ENCODE measurements at regions not wholly inside any gene's neighbourhood (a gene's known extent, or its start where the extent isn't known, plus 50 kb on each side); places are given as distances from the start of the nearest gene placed in this dataset.
"Not testable (repeated sequence)": the region's sequence is repeated elsewhere in the genome, so short reads cannot be mapped to it uniquely, and the experiment has no call there.

GRCh38 chr1:21385022-21385421 is 54.9 kb upstream of the NBPF3 start:
- DNase-seq (ENCODE audit: extremely low read depth in 1 of 2, low read depth in 1 of 2) = no peak

GRCh38 chr1:21384620-21385019 is 55.3 kb upstream of the NBPF3 start:
- no peak for DNase-seq (ENCODE audit: extremely low read depth in 1 of 2, low read depth in 1 of 2)

DNA sequence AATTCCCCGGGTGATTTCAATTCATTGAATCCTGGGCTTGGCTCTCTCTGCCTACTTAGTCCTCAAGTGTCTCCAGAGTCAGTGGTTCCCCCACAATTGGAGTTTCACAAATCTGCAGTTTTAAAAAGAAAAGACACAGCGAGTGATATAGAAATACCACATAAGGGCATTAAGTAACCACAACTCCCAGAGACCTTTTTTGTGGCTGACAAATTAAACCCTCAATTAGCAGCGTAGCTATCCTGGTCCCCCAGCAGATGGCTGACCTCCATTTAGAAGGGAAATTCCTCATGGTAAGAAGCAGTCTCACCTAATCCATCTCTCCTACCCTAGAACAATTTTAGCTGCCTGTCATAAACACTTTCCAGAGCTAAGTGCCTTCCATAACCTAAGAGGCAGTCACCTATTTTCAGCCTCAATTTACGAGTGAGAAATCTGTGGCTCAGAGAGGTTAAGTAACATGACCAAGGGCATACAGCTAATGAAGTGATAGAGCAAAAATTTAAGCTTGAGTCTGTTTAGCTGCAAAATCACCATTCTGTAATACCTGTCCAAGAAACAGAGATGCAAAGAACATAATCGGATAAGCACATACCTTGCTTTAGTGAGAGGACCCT is 56.0 kb upstream of the NBPF3 start:
- no peak for DNase-seq (ENCODE audit: extremely low read depth in 1 of 2, low read depth in 1 of 2)

GRCh38 chr1:21381354-21381753 is 58.6 kb upstream of the NBPF3 start:
- DNase-seq (ENCODE audit: extremely low read depth in 1 of 2, low read depth in 1 of 2) = no peak

- DNase-seq (ENCODE audit: extremely low read depth in 1 of 2, low read depth in 1 of 2) = not testable (repeated sequence)
These were observed 59.8 kb upstream of the NBPF3 start for GRCh38 chr1:21380147-21380546.

DNA sequence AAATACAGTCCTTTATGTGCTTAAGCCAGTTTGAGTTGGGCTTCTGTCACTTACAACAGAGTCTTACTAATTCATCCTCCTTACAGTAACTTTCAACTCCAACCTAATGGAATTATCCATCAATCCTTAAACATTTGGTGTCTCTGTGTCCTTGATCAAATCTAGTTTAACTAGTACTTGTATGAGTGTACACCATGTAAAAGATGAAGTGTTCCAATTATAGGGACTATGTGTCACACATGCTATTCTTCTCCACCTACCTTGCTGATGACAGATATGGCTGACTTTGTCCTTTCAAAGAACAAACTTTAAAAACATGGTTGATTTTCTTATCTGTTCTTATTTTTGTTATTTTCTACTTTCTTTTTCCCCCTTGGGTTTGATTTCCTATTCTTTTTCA is 60.4 kb upstream of the NBPF3 start:
- no peak for DNase-seq (ENCODE audit: extremely low read depth in 1 of 2, low read depth in 1 of 2)

DNA sequence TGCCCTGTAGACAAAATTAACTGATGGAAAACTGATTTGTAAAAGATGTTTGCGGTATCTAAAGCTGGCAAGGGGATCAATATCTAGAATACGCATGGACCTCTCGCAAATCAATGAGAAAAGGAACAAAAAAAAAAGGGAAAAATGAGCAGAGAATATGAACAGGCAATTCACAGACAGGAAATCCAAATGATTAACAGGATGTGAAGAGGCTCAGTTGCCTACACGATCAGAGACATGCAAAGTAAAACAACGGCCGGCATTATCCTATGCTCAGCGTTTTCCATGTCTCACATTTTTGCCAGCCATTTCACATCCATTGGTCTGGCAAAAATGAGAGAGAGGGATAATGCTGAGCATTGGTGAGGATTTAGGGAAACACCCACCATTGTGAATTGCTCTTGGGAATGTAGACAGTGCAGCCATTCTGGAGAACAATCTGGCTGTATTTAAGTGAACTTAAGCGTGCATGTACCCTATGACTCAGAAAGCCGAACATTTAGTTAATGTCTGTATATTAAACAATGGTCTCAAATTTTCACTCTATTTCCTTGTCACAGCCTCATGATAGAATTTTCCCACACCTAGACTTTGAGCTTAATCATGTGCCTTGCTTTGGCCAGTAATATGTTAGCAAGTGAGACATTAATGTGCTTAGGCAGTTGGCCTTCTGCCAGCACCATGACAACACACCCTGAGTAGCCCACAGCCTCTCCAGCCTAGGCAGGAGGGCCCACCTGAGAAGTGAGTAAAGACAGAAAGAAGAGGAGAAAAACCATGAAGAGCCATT is 61.0 kb upstream of the NBPF3 start:
- no peak for DNase-seq (ENCODE audit: extremely low read depth in 1 of 2, low read depth in 1 of 2)

- DNase-seq (ENCODE audit: extremely low read depth in 1 of 2, low read depth in 1 of 2) = no peak
These were observed 67.6 kb upstream of the NBPF3 start for GRCh38 chr1:21372383-21372782.

DNA sequence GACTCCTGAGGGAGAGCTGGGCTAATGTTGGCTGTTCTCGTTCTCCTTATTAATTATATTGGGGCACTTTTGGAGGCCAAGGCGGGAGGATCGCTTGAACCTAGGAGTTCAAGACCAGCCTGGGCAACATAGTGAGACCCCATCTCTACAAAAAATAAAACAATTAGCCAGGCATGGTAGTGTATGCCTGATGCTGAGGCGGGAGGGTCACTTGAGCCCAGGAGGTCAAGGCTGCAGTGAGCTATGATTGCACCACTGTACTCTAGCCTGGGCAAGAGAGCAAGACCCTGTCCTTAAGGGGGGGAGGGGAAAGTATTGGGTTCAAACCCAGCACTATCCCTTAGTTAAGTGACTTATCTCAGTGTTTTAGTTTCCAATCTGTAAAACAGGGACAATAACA is 70.0 kb upstream of the NBPF3 start:
- DNase-seq (ENCODE audit: extremely low read depth in 1 of 2, low read depth in 1 of 2) = no peak

- no peak for DNase-seq (ENCODE audit: extremely low read depth in 1 of 2, low read depth in 1 of 2)
These were observed 71.2 kb upstream of the NBPF3 start for GRCh38 chr1:21368515-21369289.

GRCh38 chr1:21367973-21368514 is 71.9 kb upstream of the NBPF3 start:
- DNase-seq (ENCODE audit: extremely low read depth in 1 of 2, low read depth in 1 of 2) = not testable (repeated sequence)

- DNase-seq (ENCODE audit: extremely low read depth in 1 of 2, low read depth in 1 of 2) = no peak
These were observed 73.6 kb upstream of the NBPF3 start for GRCh38 chr1:21366288-21366687.

GRCh38 chr1:21365036-21365435 is 74.8 kb upstream of the ECE1 start:
- no peak for DNase-seq (ENCODE audit: extremely low read depth in 1 of 2, low read depth in 1 of 2)

GRCh38 chr1:21362096-21362495 is 71.8 kb upstream of the ECE1 start:
- DNase-seq (ENCODE audit: extremely low read depth in 1 of 2, low read depth in 1 of 2) = no peak

DNA sequence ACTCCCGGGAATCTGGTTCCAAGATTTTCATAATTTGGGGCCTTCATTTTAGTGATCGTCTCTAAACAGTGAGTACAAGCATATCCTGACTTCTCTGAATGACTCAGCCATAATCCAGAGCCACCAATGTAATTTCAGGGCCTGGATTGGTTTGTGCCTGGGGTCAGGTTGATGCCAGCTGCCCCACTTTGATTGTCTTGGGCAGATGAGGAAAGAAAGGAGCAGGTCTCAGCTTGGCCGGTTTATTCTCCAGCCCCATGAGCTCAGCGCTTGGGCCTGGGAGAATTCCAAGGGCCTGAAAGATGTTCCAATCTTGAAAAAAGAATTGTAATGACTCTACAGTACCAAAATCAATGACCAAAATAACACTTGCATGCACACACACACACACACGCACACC is 71.2 kb upstream of the ECE1 start:
- DNase-seq (ENCODE audit: extremely low read depth in 1 of 2, low read depth in 1 of 2) = no peak

- DNase-seq (ENCODE audit: extremely low read depth in 1 of 2, low read depth in 1 of 2) = no peak
These were observed 66.9 kb upstream of the ECE1 start for GRCh38 chr1:21357161-21357560.

- DNase-seq (ENCODE audit: extremely low read depth in 1 of 2, low read depth in 1 of 2) = peak in 1 of 2 donors; percentile 21
These were observed 65.7 kb upstream of the ECE1 start for GRCh38 chr1:21355956-21356355.

- no peak for DNase-seq (ENCODE audit: extremely low read depth in 1 of 2, low read depth in 1 of 2)
These were observed 62.3 kb upstream of the ECE1 start for GRCh38 chr1:21352586-21352985.

GRCh38 chr1:21351901-21352300 is 61.6 kb upstream of the ECE1 start:
- DNase-seq (ENCODE audit: extremely low read depth in 1 of 2, low read depth in 1 of 2) = no peak

DNA sequence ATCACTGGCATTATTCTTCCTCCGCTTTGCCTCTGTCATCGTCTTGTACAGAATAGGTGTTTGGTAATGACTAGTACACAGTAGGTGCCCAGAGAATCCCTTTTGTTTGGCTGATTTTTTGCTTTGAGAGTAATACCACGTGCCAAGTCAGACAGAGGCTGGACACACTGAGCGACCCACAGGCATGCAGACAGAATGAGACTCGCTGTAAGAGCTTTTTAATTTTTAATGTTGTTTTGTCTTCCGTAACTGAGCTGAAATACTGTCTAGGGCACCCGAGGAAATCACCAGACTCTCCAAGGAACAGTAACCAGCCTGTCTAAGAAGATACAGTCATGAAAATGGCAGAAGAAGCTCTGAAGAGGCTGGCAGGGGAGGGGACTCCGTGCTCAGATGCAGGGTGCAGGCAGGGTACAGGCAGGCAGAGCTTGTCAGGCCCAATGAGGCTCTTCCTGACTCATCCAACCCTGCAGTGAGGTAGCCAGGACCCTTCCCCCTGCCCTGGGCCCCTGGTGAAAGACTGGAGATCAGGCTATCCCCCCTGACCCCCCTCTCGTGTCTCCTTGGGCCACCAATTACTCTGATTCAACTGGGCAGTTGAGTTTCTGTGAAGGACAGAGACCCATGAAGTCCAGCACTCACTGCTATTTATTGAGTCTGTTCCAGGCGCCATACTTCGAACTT is 60.1 kb upstream of the ECE1 start:
- DNase-seq (ENCODE audit: extremely low read depth in 1 of 2, low read depth in 1 of 2) = no peak

- DNase-seq (ENCODE audit: extremely low read depth in 1 of 2, low read depth in 1 of 2) = no peak
These were observed 59.4 kb upstream of the ECE1 start for GRCh38 chr1:21349693-21350092.
